ENCODE measurements at regions not wholly inside any gene's neighbourhood (a gene's known extent, or its start where the extent isn't known, plus 50 kb on each side); places are given as distances from the start of the nearest gene placed in this dataset.
"Not testable (repeated sequence)": the region's sequence is repeated elsewhere in the genome, so short reads cannot be mapped to it uniquely, and the experiment has no call there.

DNA sequence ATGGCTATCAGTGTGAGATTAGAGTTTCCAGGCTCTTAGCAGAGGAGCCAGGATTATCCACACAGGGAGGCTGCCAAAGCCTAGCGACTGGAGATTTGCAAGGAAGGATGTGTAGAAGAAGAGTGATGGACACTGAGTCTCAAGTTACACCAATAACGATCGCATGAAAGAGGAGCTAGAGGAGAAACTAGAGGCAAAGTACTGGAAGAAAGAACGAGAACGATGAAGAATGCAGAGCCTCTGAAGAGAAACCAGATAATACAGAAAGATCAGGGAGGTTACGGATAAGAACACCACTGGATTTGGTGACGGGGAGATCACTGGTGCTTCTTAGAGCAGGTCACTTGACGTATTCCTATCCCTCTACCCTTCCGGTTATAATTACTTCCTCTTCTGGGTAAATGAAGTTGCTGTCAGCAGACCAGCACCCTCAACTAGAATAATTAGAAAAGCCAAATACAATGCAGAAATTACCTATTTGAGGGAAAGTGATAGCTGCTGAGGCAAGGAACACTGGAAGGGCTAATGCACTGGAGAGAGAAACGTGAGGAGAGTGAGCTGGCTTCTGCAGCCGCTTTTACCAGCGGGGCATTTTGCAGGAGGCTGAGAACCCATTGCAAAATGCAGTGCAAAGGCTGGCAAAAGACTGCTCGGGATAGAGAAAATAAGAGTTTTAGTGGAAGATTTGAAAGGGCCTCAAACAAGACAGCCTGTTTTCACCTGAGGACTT lies 93.1 kb upstream of the HIF1A start:
- peak; percentile 37 for DNase-seq

DNA sequence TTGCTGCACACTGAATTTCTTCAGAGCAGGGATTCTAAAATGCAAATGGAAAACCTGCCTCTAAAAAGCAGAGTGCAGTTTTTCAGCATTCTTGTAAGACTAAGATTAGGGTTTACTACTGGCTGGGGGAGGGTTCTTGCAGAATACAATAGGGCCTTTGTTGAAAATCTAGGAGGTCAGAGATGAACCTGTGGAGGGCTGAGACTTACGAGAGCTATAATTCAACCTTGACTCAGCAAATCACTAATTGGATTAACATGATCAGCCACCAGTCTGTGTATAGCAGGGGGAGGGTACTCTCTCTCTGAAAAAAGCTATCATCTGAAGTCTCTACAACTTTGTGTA lies 92.6 kb upstream of the HIF1A start:
- no peak for DNase-seq

DNA sequence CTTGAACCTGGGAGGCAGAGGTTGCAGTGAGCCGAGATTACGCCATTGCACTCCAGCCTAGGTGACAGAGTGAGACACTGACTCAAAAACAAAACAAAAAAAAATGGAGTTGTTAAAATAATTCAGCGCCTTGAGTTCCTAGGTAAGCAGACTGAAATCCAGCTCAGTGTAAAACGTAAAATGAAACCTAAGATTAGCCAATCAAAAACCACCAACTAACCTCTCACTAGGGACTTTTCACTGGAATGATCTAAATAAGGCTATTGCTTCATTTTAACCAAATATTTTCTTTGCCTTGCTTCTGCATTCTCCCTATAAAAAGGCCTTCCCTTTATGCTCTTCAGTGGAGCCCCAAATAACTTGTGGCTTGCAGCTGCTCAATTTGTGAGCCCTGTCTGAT lies 91.6 kb upstream of the HIF1A start:
- DNase-seq, result no peak

DNA sequence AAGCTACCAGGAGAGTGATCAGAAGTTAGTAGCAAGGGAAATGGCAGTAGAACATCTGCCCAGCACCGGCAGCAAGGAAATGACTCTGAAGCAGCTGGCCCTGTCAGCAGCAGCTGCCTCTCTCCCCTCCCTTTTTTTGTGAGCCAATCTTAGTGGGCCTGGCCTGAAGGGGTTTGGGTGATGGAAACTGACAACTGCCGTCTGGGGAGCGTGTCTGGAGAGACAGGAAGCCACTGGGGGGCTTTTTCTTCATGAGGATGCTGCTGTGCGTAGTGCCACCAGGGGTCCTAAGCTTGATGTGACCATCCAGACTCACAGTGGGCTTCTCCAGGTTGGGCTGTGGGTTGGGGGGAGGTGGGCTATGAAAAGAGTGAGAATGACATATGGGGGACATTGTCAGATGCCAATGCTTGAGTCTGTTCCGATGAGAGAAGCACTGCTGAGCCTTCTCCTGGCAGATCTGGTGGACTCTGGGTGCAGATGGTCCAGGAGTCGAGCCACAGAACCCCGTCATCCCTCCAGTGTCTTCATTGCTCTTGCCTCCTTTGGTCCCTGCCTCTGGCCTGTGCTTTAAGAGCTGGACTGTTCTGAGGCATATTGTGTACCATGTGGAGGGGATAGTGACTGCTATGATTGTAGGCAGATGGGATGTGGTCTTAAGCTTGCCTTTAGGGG lies 87.6 kb upstream of the HIF1A start:
- peak; percentile 76 for DNase-seq

DNA sequence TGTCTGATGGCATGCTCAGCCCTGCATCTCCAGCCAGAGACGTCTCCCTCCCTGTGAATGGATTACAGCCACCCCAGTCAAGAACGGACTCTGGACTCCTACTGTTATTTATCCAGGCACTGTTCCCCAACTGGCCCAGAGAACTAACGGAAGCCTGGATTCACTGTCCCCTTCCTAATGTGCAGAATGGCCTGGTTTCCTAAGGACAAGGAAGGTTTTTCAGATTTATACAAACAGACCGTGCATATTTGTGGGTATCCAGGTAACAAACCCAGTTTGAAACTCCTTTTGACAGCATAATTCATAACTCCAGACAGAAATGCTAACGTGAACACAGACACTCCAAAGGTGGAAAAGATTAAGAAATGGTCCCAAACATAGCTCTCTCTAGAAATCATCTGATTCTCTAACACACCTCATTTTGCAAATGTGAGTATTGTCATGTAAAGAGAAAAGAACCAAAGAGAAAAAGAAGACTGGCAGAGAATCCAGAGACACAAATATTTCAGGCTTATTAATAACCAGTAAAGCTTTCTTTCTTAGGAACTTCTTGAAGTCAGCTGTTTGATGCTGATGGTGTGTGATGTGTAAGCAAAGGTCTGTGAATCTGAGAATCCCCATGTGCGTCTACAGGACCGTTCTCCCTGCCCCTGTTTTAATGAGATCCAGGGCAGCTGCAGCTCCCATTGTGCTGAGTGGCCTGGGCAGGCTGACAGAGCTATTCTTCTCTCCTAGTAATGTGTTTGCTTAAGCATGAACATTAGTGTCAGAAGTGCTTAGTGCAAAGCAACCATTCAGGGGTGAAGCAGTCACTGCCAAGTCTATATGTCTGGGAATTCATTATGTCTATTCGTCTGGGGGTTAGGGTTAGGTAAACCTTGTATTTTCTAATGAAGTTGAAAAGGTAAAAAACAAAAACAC lies 86.8 kb upstream of the HIF1A start:
- DNase-seq, result peak; percentile 93

DNA sequence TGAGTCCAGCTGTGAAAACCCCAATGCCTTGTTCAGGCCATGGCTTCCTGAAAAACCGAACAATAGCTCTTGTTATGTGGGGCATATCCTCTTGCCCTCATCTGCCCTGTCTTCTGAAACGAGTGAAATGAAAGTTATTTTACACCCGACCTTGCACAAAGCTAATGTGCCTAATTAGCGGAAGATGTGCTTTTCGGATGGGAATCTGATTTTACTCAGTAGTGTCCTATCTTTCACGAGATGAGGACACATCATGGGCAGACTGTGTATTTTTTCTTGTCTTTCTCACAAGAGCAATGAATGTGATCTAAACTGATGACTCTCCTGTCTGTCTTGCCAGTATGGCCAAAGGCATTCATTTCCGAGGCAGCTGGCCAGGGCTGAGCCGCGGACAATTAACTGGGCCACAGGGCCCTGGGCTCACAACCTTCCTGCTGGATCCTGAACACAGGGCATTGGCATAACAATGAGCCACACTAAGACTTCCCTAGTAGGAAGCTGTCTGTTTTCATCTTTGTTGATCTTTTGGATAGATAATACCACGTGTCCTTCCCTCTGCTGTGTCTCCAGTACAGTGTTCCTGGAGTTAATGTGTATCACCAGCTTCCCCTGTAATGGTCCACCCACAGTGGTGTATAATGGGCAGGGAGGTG lies 86.0 kb upstream of the HIF1A start:
- peak; percentile 44 for DNase-seq

DNA sequence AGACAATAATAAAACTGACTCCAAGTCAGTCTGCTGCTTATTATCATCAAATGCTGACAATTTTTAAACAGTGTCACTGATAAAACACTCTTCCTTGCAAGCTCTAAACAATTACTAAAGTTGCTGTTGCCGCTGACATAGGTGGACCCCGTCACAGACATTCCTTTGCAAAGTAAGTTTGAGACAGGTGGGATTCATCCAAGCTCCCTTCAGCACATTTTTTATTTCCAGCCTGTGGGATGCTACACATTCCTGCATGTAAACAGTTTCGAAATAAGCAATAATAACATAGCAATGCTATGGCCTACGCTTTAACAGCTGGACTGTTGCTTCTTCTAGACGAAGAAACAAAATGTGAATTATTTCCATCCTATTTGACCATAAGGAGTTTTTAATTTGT lies 85.4 kb upstream of the HIF1A start:
- no peak for DNase-seq

DNA sequence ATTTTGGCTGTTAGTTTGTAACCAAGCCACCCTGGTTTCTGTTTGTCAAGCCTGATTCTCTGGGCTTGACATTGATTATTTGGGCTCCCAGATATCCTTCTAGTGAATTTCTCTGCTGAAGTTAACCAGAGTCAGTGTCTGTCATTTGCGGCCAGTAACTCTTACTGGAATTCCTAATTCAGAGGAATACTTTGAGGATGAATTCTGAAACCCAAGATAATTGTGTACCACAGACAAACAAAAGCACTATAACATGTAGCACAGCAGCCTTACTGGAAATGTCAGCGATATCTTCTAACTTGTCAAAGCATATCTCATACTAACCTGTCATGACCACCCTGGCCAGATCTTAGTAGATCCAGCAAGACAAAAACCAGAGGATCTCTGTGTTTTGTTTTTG lies 84.4 kb upstream of the HIF1A start:
- no peak for DNase-seq

DNA sequence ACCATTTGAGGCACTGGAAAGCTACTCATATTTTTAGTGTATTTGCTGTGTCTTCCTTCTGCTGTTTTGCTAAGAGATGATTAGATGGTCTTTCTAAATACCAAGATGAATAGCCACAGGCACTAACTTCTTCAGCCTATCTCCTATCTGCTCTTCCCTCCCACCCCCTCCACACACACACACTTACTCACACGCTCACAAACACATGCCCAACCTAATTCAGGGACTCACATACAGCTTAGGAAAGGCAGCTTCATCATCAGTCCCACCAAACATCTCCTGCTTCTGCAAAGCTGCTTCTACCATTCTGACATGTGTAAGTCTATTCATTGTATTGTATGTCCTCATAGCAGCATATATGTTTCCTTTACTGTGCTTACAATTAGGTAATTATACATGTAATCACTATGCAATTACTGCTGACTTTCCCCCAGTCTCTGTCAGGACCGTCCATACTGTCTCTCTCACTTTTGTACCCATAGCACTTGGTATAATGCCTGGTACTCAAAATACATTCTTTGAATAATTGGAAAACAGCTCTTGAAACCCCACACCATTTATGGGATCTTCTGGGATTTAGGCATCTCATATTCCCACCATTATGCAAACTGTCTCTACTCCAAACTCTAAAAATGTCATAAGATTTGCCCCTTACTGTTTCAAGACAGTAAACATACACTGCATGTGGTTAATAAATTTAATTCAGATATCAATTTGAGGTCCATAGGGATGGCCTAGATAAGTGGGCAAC lies 83.3 kb upstream of the HIF1A start:
- DNase-seq, result no peak

DNA sequence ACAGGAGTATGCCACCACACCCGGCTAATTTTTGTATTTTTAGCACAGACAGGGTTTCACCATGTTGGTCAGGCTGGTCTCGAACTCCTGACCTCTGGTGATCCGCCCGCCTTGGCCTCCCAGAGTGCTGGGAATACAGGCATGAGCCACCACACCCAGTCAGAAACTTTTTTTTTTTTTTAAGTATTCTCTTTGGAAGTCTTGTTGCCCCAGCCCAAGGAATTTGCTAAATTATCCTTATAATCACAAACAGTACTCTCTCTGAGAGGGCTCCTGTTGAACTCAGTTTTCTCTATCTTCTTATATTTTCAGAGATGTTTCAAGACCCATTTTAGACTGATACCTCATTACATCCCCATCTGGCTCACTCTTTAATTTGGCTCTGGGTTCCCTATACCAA lies 82.3 kb upstream of the HIF1A start:
- not testable (repeated sequence) for DNase-seq

DNA sequence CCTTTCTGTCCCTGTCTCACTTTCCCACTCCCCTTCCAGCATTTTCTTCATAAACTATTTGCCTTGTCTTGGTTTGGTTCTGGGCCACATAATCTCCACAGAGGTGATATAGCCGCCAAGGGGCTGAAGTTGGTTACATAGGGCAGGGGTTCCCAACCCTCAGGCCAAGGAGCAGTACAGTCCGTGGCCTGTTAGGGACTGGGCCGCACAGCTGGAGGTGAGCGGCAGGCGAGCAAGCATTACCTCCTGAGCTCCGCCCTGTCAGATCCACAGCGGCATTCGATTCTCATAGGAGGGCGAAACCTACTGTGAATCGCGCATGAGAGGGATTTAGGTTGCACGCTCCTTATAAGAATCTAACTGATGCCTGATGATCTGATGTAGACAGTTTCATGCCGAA lies 80.6 kb upstream of the HIF1A start:
- no peak for DNase-seq

DNA sequence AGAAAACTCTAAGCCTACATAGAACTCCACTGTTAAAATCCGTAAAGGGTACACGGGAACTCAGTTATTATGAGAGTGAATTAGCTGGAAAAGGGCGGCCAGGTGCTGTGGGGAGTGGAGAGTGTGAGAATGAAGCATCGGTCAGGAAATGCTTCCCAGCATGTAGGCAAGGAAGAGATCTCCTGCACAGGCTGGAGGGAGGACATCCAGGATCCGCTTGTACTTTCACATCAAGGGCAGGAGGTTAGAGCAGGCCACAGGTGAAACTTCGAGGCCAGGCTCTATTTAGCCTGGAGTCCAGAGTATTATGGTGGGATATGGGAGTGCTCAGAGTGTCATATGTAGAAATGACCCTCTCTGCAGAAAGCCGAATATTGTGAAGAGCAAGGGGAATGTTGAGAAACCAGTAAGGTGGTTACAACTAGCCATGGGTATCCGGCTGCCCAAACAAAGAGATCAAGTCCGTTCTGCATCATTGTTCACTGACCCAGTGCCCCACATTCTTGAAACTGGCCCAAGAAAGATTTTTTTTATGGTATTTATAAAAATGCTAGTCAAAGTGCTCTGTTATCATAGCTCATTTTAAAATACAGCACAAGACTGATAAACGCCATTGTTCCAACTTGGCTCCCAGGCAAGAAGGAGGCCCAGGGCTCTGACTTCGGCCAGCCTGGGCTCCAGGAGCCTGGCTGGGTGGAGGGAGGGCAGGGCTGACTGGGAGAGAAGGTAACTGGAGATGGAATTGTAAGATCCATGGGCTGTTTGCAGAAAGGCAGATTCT lies 79.4 kb upstream of the HIF1A start:
- no peak for DNase-seq

DNA sequence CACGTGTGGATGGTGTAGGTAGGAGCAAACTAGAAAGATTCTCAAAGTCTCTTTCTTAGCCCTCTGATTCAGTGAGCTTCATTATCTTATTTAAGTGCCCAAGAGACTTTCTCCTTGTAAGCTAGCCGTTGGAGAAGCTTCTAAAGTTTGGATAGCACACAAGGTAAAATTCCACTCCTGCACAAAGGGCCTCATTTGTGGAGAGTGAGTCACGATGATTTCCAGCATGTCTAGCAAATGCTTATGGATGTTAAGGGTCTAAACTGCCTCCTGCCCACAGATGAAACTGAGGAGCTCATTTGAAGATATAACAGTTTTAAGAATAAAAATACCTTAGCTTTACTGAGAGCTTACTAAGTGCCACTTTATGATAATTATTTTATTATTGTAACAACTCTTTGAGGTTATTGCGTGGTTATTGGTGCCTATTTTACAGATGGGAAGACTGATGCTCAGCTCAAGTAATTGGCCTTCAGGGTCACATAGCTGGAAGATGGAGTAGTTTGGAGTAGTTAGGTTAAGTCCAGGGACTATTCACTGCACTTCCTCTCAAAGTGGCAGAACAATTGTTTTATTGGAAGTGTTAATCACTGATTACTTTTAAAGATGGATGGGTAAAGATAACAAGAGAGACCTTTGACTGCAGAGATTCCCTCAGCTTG lies 78.7 kb upstream of the HIF1A start:
- no peak for DNase-seq

DNA sequence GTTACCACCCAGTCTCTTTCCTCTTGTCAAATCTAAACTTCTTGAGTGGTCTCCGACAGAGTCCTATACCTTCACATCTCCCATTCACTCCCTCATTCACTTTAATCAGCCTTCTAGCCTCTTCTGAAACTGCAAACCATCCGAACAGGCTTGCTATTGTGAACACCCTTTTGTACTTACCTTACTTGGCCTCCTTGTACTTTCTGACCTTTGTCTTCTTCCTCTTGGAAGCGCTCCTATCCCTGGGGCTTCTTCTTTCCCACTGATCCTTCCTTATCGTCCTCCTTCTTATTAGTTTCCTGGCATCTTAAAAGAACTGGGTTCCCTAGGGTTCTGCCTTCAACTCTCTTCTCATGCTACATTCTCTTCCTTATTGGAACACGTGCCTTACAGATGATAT lies 76.9 kb upstream of the HIF1A start:
- DNase-seq, result no peak

DNA sequence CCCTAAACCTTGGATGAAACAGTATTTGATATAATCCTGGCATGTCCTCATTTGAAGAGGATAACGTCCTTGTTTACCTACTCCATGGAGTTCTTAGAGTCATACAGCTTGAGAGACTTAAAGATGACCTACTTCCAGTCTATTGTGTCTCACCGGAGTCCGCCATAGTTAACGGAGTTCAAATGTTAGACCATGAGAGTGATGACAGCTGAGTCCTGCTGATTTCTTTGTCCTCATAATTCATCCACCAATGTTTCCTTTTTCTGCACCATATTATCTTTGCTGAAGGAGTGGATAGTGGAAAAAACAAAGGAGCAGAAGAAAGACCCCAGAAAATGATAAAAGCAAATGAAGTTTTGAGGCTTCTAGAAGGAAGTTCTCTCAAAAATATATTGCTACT lies 75.8 kb upstream of the HIF1A start:
- no peak for DNase-seq

DNA sequence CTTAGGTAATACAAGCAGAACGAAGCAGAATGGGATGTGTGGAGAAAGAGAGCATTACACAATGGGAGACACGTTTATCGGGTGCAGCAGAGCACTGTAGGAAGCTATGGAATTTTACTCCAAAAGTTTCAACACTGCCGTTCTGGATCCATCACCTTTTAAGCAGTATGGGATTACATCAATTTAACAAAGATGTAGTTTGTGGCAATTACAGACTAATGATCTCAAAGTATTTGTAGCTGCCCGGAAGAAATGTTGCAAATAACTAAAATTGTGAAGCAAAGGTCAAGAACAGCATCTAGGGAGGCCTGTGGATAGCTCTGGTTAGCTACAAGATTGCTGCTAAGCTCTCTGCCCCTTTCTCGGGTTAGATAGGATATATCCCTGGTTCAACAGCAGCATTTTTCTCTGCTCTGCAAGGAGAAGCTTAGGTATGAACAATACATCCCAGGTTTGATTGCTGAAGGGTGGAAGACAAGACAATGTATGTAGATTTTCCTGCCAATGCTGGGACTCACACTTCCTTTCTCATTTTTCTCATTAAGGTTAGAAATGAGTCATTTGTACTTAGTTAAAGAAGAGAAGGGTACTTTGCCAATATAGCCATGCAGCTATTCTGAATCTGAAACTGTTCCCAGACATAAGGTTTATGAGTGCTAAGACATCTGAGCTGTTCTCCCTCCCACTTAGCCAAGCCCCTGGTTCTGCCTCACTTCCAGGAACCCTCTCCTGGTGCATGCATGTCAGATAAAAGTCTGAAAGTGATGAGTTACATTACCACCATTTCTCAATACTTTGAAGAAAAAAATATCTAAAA lies 75.0 kb upstream of the HIF1A start:
- DNase-seq, result no peak

DNA sequence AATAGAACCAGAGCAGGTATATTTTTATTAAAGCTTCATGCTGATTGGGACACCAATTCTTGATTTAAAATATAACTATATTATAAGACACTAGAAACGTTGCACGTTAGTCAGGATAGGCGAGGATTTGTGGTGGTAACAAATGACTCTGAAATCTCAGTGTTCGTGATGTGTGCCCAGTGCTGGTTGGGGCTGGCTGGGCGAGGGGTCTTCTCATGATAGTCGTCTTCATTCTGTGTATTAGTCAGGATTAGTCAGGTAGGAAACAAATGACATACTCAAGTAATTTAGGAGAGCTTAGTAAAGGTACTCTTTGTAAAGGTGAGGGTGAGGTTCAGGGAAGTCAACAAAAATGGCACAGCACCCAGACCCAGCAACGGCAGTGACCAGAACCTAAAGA lies 73.9 kb upstream of the HIF1A start:
- DNase-seq, result no peak

DNA sequence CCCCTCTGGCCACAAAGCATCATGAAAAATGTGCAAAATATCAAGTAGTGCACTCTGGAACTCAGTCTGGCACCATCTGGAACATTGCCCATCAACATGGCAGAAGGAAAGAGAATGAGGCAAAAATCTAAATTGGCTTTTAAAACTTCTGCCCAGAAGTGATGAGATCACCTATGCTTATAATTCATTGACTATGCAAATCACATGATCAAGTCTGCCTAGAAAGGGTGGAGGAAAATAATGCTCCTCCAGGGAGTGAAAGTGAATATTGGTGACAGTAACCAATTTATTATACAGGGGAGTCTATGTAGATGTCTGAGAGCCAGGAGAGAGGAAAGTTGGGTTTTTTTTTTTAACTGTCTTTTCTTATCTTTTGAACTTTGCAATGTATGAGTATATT lies 73.3 kb upstream of the HIF1A start:
- no peak for DNase-seq

DNA sequence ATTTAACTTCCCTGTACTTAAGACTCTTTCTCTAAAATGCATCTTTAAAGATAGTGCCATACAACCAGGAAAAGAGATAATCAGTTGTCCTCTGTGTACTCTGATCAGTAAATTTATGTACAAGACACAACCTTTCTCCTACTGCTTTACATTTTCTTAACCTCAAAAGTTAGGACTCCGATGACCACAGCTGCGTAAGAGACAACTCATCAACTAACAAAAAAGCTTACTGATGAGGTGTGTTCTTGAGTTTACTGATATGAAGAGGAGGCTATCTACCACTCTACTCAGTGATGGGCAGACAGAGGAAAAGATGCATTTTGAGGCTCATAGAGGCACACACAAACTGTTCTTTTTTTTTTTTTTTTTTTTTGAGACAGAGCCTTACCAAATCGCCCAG lies 71.4 kb upstream of the HIF1A start:
- DNase-seq, result no peak

DNA sequence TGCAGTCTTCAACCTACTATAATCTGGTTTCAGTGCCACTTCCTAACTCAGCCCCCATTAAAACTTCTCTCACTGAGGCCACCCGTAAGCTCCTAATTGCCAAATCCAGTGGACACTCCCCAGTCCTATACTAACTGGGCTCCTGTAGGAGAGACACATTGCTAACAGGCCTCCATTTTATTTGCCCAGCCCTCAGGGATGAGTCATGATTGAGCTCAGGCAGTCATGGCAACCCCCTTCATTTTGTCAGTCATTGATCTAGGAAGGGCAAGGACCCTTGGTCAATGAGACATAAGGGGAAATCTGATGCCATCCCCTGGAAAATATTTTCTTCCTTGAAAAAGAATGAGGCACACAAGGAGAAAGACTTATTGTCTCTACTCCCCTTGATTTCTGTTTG lies 70.1 kb upstream of the HIF1A start:
- no peak for DNase-seq

All from SHP77 treated with DMSO at 0.1 percent for 48 hours (cell line).